Cortex of kidney (tissue), 1 donor: ENCODE measurements at regions not wholly inside any gene's neighbourhood (a gene's known extent, or its start where the extent isn't known, plus 50 kb on each side); places are given as distances from the start of the nearest gene placed in this dataset.
"Not testable (repeated sequence)": the region's sequence is repeated elsewhere in the genome, so short reads cannot be mapped to it uniquely, and the experiment has no call there.

Experiments used
- DNase-seq: peaks from one replicate; lab custom pipeline; 2025; lab: John Stamatoyannopoulos, UW

- no peak for DNase-seq
Observed at GRCh38 chr13:87553142-87553541, 118.0 kb upstream of the SLITRK5 start.

- DNase-seq: no peak
Observed at GRCh38 chr13:87554045-87554444, 117.1 kb upstream of the SLITRK5 start.

DNA sequence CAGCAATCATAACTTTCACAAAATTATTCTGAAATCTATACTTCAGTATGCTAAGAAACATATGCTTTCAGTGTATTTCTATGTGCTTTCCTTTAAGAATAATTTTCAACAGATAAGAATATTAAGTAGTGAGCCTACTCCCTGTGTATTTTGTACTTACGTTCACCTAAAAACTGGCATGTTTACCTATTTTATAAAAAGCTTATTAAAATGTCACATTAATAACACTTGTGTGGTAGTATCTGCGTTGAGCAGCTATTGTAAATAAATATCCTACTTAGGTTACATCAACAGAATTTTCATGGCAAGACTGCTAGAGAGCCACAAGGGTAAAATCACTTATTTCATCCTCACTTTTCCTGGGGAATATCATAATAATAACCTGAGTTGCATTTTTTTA lies 113.4 kb upstream of the SLITRK5 start:
- no peak for DNase-seq

DNA sequence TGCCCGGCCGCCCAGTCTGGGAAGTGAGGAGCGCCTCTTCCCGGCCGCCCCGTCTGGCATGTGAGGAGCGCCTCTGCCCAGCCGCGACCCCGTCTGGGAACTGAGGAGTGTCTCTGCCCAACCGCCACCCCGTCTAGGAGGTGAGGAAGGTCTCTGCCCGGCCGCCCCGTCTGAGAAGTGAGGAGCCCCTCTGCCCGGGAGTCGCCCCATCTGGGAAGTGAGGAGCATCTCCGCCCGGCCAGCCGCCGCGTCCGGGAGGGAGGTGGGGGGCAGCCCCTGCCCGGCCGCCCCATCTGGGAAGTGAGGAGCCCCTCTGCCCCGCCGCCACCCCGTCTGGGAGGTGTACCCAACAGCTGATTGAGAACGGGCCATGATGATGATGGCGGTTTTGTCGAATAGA lies 109.6 kb upstream of the SLITRK5 start:
- DNase-seq: not testable (repeated sequence)

DNA sequence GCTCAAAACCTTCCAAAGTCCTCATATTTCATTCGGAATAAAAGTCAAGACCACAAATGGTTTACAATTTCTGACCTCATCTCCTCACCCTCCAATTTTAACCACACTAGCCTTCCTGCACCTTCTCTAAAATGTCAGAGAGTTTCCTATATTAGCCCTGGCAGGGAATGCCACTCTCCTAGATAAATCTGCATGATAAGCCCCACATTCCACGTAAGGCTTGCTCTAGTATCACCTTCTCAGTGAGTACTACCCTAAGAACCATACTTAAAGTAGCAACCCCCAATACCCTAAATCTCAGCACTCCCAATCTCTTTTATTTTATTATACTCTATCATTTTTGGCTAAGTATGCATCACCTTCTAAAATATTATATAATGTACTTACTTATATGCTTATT lies 100.5 kb upstream of the SLITRK5 start:
- DNase-seq: no peak

GRCh38 chr13:87582399-87582798 lies 88.8 kb upstream of the SLITRK5 start:
- DNase-seq: no peak

DNA sequence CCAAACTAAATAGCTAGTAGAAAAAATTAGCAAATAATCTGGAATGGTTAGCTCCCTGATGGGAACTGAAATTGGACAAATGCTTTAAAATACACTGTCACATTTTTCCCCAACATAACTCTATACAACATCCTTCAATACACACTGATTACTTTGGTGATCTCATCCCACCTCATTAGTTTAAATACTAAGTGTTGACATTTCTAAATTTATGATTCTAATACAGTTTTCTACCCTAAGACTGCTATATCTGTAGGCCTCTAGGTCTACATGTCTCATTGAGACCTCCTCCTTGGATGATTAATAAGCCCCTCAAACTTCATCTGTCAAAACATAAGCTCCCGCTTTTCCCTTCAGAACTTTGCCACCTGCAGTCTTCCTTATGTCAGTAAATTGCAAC lies 80.7 kb upstream of the SLITRK5 start:
- no peak for DNase-seq

- DNase-seq: not testable (repeated sequence)
Observed at GRCh38 chr13:87604437-87604836, 66.7 kb upstream of the SLITRK5 start.

DNA sequence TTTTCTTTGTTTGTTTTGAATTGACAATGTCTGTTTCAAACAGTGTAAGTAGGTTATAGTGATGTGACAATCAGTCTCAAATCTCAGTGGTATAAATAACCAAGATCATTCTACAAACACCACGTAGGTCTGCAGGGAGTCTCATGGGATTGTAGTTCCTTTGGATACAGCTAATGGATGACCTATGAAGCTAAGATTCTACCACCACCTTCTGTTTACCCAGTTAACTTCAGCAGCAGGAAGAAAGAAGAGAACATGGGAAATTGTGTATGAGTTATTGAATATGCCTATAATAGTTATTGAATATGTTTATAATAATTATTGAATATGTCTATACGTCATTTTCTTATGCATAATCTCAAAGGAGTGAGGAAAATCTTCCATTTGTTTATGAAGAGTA lies 63.9 kb upstream of the SLITRK5 start:
- no peak for DNase-seq

DNA sequence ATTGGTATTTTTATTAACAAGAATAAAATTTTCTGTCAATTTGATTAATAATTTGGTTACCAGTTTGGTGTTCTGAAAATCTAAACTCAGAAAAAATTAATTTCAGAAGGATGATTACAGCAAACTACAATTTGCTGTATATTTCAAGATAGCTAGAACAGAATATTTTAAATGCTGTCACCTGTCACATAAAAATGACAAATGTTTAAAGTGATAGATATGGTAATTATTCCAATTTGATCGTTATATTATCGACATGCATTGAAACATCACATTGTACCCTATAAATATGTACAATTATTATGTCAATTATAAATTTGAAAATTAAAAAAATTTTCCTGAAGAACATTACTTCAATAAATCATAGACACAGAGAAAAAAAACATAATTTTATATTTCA lies 56.9 kb upstream of the SLITRK5 start:
- DNase-seq: no peak
